ENCODE measurements at regions not wholly inside any gene's neighbourhood (a gene's known extent, or its start where the extent isn't known, plus 50 kb on each side); places are given as distances from the start of the nearest gene placed in this dataset.

- H3K27me3 ChIP-seq (ENCODE audit: control insufficient read depth in 1 of 2, insufficient read depth in 2 of 2, low read length in 1 of 2): no peaks in the 10 kb centered on the region
- 37 to 49% methylated on average over 7 of the region's 7 CpGs for WGBS, 2 donors
- H3K4me3 ChIP-seq (ENCODE audit: low read length in 2 of 2): no peak overlapping the region
- intact Hi-C loops (cut with DNase I): loop anchor here in 1 of 2 donors (10.0 kb wide), 1 partner anchor 133 kb away; no protein-coding TSS in a partner anchor
- DNase-seq: no peak
- H3K36me3 ChIP-seq (ENCODE audit: control insufficient read depth in 1 of 2, insufficient read depth in 2 of 2, low read length in 1 of 2): no peaks in the 10 kb centered on the region
- H3K27ac ChIP-seq (ENCODE audit: low read depth in 1 of 2, low read length in 2 of 2): no peak overlapping the region
- peaks cover 0 to 6% of the 10 kb centered on the region in 2 donors for H3K4me1 ChIP-seq (ENCODE audit: control insufficient read depth in 1 of 2, insufficient read depth in 2 of 2, low read length in 2 of 2)
- peak; percentile 75 for ATAC-seq (ENCODE audit: low FRiP score)
- H3K9me3 ChIP-seq (ENCODE audit: control insufficient read depth, low read length): no peaks in the 10 kb centered on the region
Observed at GRCh38 chr9:90107726-90108655, 503.2 kb downstream of the GADD45G start.

- Histone ChIP-seq H3K4me3 (ENCODE audit: low read length in 2 of 2) (no peak overlapping the region), H3K4me1 (ENCODE audit: control insufficient read depth in 1 of 2, insufficient read depth in 2 of 2, low read length in 2 of 2) (peaks cover 0 to 5% of the 10 kb centered on the region in 2 donors), H3K9me3 (ENCODE audit: control insufficient read depth, low read length) (no peaks in the 10 kb centered on the region), H3K27ac (ENCODE audit: low read depth in 1 of 2, low read length in 2 of 2) (no peak overlapping the region), H3K36me3 (ENCODE audit: control insufficient read depth in 1 of 2, insufficient read depth in 2 of 2, low read length in 1 of 2) (no peaks in the 10 kb centered on the region), H3K27me3 (ENCODE audit: control insufficient read depth in 1 of 2, insufficient read depth in 2 of 2, low read length in 1 of 2) (no peaks in the 10 kb centered on the region)
- intact Hi-C loops (cut with DNase I): no loop called here
- 45 to 48% methylated on average over 4 of the region's 4 CpGs for WGBS, 2 donors
- DNase-seq (no peak), ATAC-seq (ENCODE audit: low FRiP score) (no peak)
Observed at GRCh38 chr9:90112788-90113187, 508.0 kb downstream of the GADD45G start.

GRCh38 chr9:90114641-90115425 is 510.0 kb downstream of the GADD45G start:
- no peaks in the 10 kb centered on the region for H3K4me1 ChIP-seq (ENCODE audit: control insufficient read depth in 1 of 2, insufficient read depth in 2 of 2, low read length in 2 of 2)
- no peaks in the 10 kb centered on the region for H3K27me3 ChIP-seq (ENCODE audit: control insufficient read depth in 1 of 2, insufficient read depth in 2 of 2, low read length in 1 of 2)
- WGBS, 2 donors: 77 to 88% methylated on average over 4 of the region's 4 CpGs
- ATAC-seq (ENCODE audit: low FRiP score) (no peak), DNase-seq (no peak)
- no peaks in the 10 kb centered on the region for H3K9me3 ChIP-seq (ENCODE audit: control insufficient read depth, low read length)
- H3K27ac ChIP-seq (ENCODE audit: low read depth in 1 of 2, low read length in 2 of 2): no peak overlapping the region
- H3K4me3 ChIP-seq (ENCODE audit: low read length in 2 of 2): no peak overlapping the region
- intact Hi-C loops (cut with DNase I): no loop called here
- H3K36me3 ChIP-seq (ENCODE audit: control insufficient read depth in 1 of 2, insufficient read depth in 2 of 2, low read length in 1 of 2): no peaks in the 10 kb centered on the region

- H3K9me3 ChIP-seq (ENCODE audit: control insufficient read depth, low read length): no peaks in the 10 kb centered on the region
- H3K4me1 ChIP-seq (ENCODE audit: control insufficient read depth in 1 of 2, insufficient read depth in 2 of 2, low read length in 2 of 2): no peaks in the 10 kb centered on the region
- no peaks in the 10 kb centered on the region for H3K27me3 ChIP-seq (ENCODE audit: control insufficient read depth in 1 of 2, insufficient read depth in 2 of 2, low read length in 1 of 2)
- intact Hi-C loops (cut with DNase I): no loop called here
- ATAC-seq (ENCODE audit: low FRiP score) (no peak), DNase-seq (no peak)
- H3K4me3 ChIP-seq (ENCODE audit: low read length in 2 of 2): no peak overlapping the region
- no peaks in the 10 kb centered on the region for H3K36me3 ChIP-seq (ENCODE audit: control insufficient read depth in 1 of 2, insufficient read depth in 2 of 2, low read length in 1 of 2)
- WGBS, 2 donors: 6 to 12% methylated on average over 7 of the region's 7 CpGs
- no peak overlapping the region for H3K27ac ChIP-seq (ENCODE audit: low read depth in 1 of 2, low read length in 2 of 2)
Observed at GRCh38 chr9:90121762-90122161, 517.0 kb downstream of the GADD45G start.

- WGBS, 2 donors: 65 to 79% methylated on average over 1 of the region's 1 CpG
- Histone ChIP-seq H3K27ac (ENCODE audit: low read depth in 1 of 2, low read length in 2 of 2) (no peak overlapping the region), H3K4me3 (ENCODE audit: low read length in 2 of 2) (no peak overlapping the region), H3K4me1 (ENCODE audit: control insufficient read depth in 1 of 2, insufficient read depth in 2 of 2, low read length in 2 of 2) (no peaks in the 10 kb centered on the region), H3K9me3 (ENCODE audit: control insufficient read depth, low read length) (no peaks in the 10 kb centered on the region), H3K36me3 (ENCODE audit: control insufficient read depth in 1 of 2, insufficient read depth in 2 of 2, low read length in 1 of 2) (no peaks in the 10 kb centered on the region), H3K27me3 (ENCODE audit: control insufficient read depth in 1 of 2, insufficient read depth in 2 of 2, low read length in 1 of 2) (no peaks in the 10 kb centered on the region)
- ATAC-seq (ENCODE audit: low FRiP score): no peak
- intact Hi-C loops (cut with DNase I): no loop called here
- no peak for DNase-seq
Observed at GRCh38 chr9:90124961-90125360, 517.7 kb downstream of the DIRAS2 start.

- ATAC-seq (ENCODE audit: low FRiP score): no peak
- H3K9me3 ChIP-seq (ENCODE audit: control insufficient read depth, low read length): no peaks in the 10 kb centered on the region
- H3K4me1 ChIP-seq (ENCODE audit: control insufficient read depth in 1 of 2, insufficient read depth in 2 of 2, low read length in 2 of 2): peaks cover 0 to 2% of the 10 kb centered on the region in 2 donors
- no peak for DNase-seq
- WGBS, 2 donors: 78 to 85% methylated on average over 5 of the region's 5 CpGs
- intact Hi-C loops (cut with DNase I): no loop called here
- no peak overlapping the region for H3K4me3 ChIP-seq (ENCODE audit: low read length in 2 of 2)
- H3K27ac ChIP-seq (ENCODE audit: low read depth in 1 of 2, low read length in 2 of 2): no peak overlapping the region
- H3K36me3 ChIP-seq (ENCODE audit: control insufficient read depth in 1 of 2, insufficient read depth in 2 of 2, low read length in 1 of 2): no peaks in the 10 kb centered on the region
- H3K27me3 ChIP-seq (ENCODE audit: control insufficient read depth in 1 of 2, insufficient read depth in 2 of 2, low read length in 1 of 2): no peaks in the 10 kb centered on the region
Observed at GRCh38 chr9:90127923-90128322, 514.7 kb downstream of the DIRAS2 start.

- WGBS, 2 donors: 59% methylated on average over 7 of the region's 7 CpGs
Observed at GRCh38 chr9:90128587-90129190, 513.9 kb downstream of the DIRAS2 start.

GRCh38 chr9:90129446-90129845 is 513.2 kb downstream of the DIRAS2 start:
- no peaks in the 10 kb centered on the region for H3K9me3 ChIP-seq (ENCODE audit: control insufficient read depth, low read length)
- H3K27ac ChIP-seq (ENCODE audit: low read depth in 1 of 2, low read length in 2 of 2): no peak overlapping the region
- ATAC-seq (ENCODE audit: low FRiP score) (no peak), DNase-seq (no peak)
- WGBS, 2 donors: 87 to 88% methylated on average over 4 of the region's 4 CpGs
- no peaks in the 10 kb centered on the region for H3K36me3 ChIP-seq (ENCODE audit: control insufficient read depth in 1 of 2, insufficient read depth in 2 of 2, low read length in 1 of 2)
- no peaks in the 10 kb centered on the region for H3K27me3 ChIP-seq (ENCODE audit: control insufficient read depth in 1 of 2, insufficient read depth in 2 of 2, low read length in 1 of 2)
- intact Hi-C loops (cut with DNase I): no loop called here
- H3K4me3 ChIP-seq (ENCODE audit: low read length in 2 of 2): no peak overlapping the region
- H3K4me1 ChIP-seq (ENCODE audit: control insufficient read depth in 1 of 2, insufficient read depth in 2 of 2, low read length in 2 of 2): peaks cover 0 to 2% of the 10 kb centered on the region in 2 donors

More at GRCh38 chr9:90128587-90129190, 513.9 kb downstream of the DIRAS2 start:
- DNase-seq (no peak), ATAC-seq (ENCODE audit: low FRiP score) (no peak)
- Histone ChIP-seq H3K27ac (ENCODE audit: low read depth in 1 of 2, low read length in 2 of 2) (no peak overlapping the region), H3K4me1 (ENCODE audit: control insufficient read depth in 1 of 2, insufficient read depth in 2 of 2, low read length in 2 of 2) (peaks cover 0 to 2% of the 10 kb centered on the region in 2 donors), H3K4me3 (ENCODE audit: low read length in 2 of 2) (no peak overlapping the region), H3K27me3 (ENCODE audit: control insufficient read depth in 1 of 2, insufficient read depth in 2 of 2, low read length in 1 of 2) (no peaks in the 10 kb centered on the region), H3K9me3 (ENCODE audit: control insufficient read depth, low read length) (no peaks in the 10 kb centered on the region), H3K36me3 (ENCODE audit: control insufficient read depth in 1 of 2, insufficient read depth in 2 of 2, low read length in 1 of 2) (no peaks in the 10 kb centered on the region)
- intact Hi-C loops (cut with DNase I): no loop called here
